GM10248 (cell line): ENCODE measurements at regions not wholly inside any gene's neighbourhood (a gene's known extent, or its start where the extent isn't known, plus 50 kb on each side); places are given as distances from the start of the nearest gene placed in this dataset.

Experiments
- CTCF ChIA-PET: fragments of 300-600 bp; sonication (Branson Sonifier 250); formaldehyde crosslinking; extraction: SDS; loops from one replicate; lab custom pipeline; 2021; ENCODE audit warnings: antibody characterized with exemption; lab: Yijun Ruan, JAX
- POLR2A ChIA-PET: fragments of 350-650 bp; sonication (Branson Sonifier 250); formaldehyde crosslinking; extraction: SDS; loops from one replicate; lab custom pipeline; 2020; ENCODE audit warnings: antibody characterized with exemption; lab: Yijun Ruan, JAX
- DNase-seq: peaks from one replicate; pipeline ENCODE4 v3.0.0; 2012; ENCODE audit errors: extremely low spot score
- TF ChIP-seq, protein P1 (sequence below): IDR thresholded peaks from 2 replicates; pipeline ENCODE4 v1.5.1; 2012; ENCODE audit warnings: mild to moderate bottlenecking, low read depth; ENCODE audit errors: extremely low read depth, missing control alignments, control extremely low read depth

DNA sequence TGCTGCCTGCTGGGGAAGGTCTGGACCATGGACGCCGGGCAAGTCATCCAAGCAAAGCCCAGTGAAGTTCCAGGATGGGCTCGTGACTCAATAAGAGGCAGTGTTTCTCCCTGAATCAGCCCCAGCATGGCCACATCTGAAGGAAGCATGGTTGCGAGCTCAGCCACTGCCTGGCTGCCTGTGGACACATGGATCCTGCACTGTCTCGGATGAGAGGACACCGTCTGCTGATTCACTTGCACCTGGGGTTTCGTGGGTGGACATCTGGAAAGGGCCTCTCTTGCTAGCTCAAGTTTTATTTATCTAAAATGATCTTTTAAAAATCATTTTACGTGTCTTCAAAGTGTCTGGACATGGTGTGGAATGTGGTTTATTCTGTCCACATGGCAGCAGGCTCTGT lies 224.8 kb upstream of the FN1 start:
- POLR2A ChIA-PET: no interaction called here
- CTCF ChIA-PET: interaction anchor here (1.0 to 1.3 kb wide), 3 partner anchors 8 to 19 kb away, joined by 3 read pairs; no protein-coding TSS in a partner anchor
- no peak for DNase-seq
- TF ChIP-seq, protein P1, sequence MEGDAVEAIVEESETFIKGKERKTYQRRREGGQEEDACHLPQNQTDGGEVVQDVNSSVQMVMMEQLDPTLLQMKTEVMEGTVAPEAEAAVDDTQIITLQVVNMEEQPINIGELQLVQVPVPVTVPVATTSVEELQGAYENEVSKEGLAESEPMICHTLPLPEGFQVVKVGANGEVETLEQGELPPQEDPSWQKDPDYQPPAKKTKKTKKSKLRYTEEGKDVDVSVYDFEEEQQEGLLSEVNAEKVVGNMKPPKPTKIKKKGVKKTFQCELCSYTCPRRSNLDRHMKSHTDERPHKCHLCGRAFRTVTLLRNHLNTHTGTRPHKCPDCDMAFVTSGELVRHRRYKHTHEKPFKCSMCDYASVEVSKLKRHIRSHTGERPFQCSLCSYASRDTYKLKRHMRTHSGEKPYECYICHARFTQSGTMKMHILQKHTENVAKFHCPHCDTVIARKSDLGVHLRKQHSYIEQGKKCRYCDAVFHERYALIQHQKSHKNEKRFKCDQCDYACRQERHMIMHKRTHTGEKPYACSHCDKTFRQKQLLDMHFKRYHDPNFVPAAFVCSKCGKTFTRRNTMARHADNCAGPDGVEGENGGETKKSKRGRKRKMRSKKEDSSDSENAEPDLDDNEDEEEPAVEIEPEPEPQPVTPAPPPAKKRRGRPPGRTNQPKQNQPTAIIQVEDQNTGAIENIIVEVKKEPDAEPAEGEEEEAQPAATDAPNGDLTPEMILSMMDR: no peak

DNA sequence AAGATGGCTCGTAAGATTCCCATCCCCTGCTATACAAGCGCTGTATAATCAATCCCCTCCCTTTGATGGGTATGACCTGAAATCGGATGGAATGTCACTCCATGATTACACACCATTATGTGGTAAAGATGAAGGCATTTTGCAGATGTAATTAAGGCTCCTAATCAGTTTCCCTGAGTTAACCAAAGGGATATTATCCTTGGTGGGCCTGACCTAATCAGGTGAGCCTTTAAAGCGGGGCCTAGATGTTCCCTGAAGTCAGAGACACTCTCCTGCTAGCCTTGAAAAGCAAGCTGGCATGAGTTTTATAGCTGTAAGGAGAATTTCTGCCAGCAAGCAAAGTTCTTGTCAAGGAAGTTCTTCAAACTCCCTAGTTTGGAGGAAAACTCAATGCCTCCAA lies 223.8 kb upstream of the FN1 start:
- TF ChIP-seq, protein P1: no peak
- CTCF ChIA-PET: no interaction called here
- POLR2A ChIA-PET: no interaction called here

DNA sequence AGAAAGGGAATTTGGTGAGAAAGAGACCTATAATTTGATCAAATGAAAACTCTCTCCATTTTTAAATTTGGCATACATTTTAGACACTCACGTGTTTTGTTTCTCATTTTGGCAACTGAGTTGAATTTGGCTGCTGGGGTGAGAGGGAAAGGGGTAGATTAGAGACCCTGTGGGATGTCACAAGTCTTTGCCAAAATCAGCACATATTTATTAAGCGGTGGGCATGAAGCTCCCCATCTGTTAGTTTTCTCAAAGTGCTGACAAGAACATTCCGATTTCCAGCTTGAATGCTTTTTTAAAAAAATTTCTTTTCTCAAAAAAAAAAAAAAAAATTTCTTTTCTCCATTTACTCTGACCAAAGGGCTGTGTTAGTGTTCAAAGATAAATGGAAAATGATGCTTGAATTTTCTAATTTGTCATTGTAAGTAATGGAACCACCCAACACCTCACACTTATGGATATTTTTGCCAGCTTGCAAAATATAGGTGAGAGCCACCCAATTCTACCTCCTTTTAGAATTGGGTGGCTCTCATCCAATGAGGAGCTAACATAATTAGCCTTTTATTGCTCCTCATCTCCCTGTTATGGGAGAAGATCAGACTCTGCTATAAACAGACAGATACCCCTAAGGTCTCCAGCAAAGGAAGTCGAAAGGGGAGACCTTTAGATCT lies 222.9 kb upstream of the FN1 start:
- CTCF ChIA-PET: no interaction called here
- TF ChIP-seq, protein P1: no peak
- POLR2A ChIA-PET: no interaction called here
- DNase-seq: no peak

More for the DNA sequence above, 223.8 kb upstream of the FN1 start:
- DNase-seq: no peak

DNA sequence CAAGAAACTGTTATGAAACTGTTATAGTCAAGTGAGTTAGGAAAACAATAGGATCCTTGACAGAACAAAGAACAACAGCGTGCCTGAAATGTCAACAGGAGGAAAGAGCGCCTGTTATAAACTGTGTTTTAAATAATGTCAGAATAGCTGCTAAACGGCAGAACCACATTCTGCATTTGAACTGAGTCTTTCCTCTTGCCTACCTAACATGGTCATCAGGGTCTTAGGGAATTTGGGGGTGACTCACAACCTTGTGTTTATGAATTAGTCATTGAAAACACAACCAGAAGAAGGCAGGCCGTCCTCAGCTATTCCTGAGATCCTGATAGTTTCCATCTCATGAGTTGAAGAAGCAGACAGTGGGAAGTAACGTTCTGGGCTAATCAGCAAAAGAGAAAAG lies 222.0 kb upstream of the FN1 start:
- TF ChIP-seq, protein P1: no peak
- ChIA-PET CTCF (no interaction called here), POLR2A (no interaction called here)
- DNase-seq: no peak

DNA sequence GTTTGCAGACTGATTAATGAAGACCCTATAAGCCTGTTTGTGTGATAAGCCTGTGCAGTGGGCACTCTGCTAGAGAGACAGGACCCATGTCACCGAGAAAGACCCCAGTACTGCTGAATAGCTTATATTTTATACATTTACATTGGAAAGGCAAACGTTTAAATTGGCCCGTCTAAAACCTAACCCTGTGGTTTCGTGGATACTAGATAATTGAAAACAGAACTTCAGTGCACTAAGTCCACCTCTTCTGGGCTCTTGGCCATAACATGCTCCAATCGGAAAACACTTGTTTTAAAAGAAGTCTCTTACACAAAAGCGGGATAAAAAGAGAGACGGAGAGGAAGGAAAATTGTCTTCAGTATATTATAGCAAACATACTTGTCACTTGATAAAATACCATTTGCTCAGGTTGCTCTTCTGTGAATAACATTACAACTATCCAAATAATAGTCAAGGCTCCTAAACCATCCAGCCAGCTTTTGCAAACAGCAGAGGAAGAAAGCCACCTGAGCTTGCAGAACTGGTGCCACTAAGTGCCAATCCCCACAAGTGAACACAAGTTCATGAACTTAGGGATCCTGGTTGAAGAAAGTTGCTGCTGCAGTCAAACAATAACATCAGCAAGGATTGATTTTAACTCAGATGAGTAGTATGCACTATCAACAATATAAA lies 218.4 kb upstream of the FN1 start:
- TF ChIP-seq, protein P1: no peak
- POLR2A ChIA-PET: no interaction called here
- DNase-seq: no peak
- CTCF ChIA-PET: no interaction called here

DNA sequence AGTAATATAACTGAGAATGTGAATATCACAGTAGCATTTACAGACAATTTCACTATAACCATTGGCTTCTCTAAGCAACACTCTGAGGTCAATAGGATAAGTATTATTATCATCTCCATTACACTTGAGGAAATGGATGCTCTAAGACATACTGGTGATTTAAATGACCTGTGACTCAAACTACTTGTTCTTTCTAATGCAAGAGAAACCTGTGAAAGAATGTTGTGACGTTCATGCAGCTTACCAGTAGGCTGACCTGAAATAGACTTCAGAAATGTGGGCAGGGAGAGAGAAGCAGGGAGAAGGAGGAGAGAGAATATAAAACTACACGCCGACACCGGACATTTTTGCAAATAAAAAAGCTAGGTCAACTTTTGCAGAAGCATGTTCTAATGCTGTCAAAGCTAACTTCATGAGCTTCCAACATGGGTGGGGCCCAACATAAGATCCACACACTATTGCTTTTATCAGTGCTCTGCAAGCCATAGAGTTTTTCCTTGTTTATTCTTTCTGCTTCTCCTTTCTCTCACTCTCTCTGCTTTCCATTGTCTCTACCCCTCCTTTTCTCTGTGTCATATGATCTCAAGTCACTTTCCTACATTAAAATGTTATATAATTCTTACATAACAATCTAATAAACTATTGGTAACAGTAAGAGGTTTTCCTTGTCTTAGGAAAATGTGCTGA lies 217.6 kb upstream of the FN1 start:
- TF ChIP-seq, protein P1: no peak
- POLR2A ChIA-PET: no interaction called here
- CTCF ChIA-PET: interaction anchor here (1.4 kb wide), 1 partner anchor 10 kb away, joined by 6 read pairs; no protein-coding TSS in a partner anchor
- no peak for DNase-seq
